Left lobe of liver (tissue), 2 donors: ENCODE measurements at regions not wholly inside any gene's neighbourhood (a gene's known extent, or its start where the extent isn't known, plus 50 kb on each side); places are given as distances from the start of the nearest gene placed in this dataset.
"Not testable (repeated sequence)": the region's sequence is repeated elsewhere in the genome, so short reads cannot be mapped to it uniquely, and the experiment has no call there.

Experiments used
- ATAC-seq: fragments of 200-7000 bp; cut with Tn5 transposase; one replicate; pipeline ENCODE4 v1.9.1; 2020; ENCODE audit warnings: mild to moderate bottlenecking, moderate library complexity
- DNase-seq: peaks from one replicate; pipeline ENCODE4 v3.0.0-alpha.2; 2020; ENCODE audit warnings: low spot score
- donor health status: DM: no; HTN: no; CAD: no; lungs with moderate emphysema.
- donor health status: DM: no; HTN: yes; CAD: no.

DNA sequence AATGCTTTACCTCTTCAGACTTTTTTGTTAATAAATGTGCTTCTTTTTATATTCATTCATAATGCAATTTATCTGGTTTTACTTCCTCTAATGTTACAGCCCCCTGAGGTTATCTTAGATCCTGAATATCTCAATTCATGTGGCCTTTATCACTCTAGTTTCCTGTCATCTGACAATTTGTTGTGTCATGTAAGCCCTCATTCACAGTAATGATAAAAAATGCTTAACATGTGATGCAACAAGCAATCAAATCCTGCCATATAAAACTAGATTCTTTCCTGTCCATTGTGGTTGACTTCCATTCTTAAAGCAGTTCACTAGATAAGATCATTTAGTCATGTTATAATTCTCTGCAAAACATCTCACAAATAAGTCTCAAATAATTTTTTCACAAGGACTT, 991.2 kb upstream of the ACO1 start:
- no peak for DNase-seq
- ATAC-seq: no peak

DNA sequence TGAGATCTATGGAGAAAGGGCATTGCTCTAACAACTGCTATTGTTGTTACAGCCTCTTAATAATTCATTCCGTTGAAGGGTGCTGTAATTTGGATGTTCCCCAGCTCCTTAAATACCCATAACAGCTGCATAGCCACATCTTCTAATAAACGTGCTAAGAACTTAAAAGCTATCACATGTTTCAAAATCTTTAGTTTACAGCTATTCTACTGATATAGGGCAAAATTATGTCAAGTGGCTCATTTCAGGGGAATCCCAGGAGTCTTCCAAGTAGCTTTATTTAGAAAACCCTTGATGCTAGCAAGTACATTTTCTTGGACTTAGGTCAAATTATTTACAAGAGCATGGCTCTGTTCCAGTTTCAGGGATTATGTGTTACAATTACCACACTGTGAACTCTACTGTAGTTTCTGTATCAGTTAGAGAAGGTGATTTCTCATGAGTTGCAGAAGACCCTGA, 990.4 kb upstream of the ACO1 start:
- no peak for ATAC-seq
- DNase-seq: no peak

DNA sequence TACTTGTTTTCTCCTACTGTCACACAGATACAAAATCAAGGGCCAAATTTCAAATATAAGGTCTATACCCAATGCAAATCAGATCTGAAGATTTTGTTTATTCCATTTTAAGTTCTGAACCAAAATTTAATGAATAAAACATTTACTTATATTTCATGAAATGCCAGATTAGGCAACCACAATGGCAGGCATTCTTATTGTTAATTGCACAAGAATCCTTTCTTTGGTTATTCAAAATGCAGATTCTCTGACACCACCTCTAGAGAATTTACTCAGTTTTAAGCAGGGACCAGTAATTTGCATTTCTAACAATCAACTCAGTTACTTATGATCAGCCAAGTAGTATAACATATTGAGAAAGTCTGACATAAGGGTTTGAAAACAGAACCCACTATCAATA, 972.4 kb upstream of the ACO1 start:
- DNase-seq (no peak), ATAC-seq (no peak)

- ATAC-seq: no peak
- DNase-seq: no peak
Observed at GRCh38 chr9:31415164-31415563, 969.3 kb upstream of the ACO1 start.

DNA sequence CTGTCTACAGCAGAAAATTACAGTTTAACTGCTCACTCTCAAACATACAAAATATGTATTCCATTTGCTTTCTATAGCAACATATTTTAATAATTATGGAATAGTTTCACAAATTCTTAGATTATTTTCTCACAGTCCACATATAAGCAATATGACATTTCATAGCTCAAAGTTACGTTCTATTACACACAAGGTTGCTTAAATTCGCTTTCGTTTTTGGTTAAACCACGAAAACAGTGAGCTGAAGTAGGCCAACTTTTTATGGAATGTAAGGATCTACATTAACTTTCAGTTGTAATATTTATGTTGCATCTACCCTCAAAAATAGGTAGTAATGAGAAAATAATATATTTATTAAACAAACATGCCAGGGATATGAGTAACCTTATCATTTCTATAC, 966.0 kb upstream of the ACO1 start:
- ATAC-seq: no peak
- DNase-seq: no peak

- not testable (repeated sequence) for ATAC-seq
Observed at GRCh38 chr9:31443630-31444457, 940.6 kb upstream of the ACO1 start.

GRCh38 chr9:31445357-31445756, 939.1 kb upstream of the ACO1 start:
- DNase-seq: no peak
- ATAC-seq: no peak

More at GRCh38 chr9:31443630-31444457, 940.6 kb upstream of the ACO1 start:
- not testable (repeated sequence) for DNase-seq

DNA sequence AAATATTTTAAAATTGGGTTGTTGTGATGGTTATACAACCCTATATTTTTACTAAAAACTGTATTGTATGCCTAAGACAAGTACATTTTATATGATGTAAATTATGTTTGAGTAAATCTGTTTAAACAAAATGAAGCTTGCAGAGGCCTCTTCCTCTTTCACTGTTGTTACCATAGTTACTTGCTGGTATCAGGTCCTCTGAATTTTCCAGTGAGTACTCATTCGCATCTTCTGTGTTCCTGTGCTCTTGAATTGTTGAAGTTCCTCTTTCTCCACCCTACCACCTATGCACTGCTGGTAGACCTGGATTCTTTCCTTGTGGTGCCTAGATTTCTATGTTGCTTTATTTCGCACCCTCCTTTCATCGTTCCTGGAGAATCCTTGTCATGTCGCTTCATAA, 938.5 kb upstream of the ACO1 start:
- no peak for ATAC-seq
- DNase-seq: no peak

- no peak for ATAC-seq
- DNase-seq: no peak
Observed at GRCh38 chr9:31467075-31467474, 917.4 kb upstream of the ACO1 start.

DNA sequence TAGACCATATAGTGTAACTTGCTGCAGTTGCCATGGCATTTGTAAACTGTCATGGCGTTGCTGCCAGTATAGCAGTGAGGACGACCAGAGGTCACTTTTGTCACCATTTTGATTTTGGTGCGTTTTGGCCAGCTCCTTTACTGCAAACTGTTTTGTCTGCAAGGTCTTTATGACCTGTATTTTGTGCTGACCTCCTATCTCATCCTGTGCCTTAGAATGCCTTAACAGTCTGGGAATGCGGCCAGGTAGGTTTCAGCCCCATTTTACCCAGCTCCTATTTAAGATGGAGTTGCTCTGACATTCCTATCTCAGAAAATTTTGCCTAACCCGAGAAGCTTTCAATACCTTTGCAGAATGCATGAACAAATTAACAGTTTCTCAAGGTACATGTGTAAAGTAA, 914.4 kb upstream of the ACO1 start:
- no peak for DNase-seq

GRCh38 chr9:31471010-31471409, 913.4 kb upstream of the ACO1 start:
- DNase-seq (no peak), ATAC-seq (no peak)

More for the DNA sequence above, 914.4 kb upstream of the ACO1 start:
- no peak for ATAC-seq

- no peak for ATAC-seq
Observed at GRCh38 chr9:31486630-31487029, 897.8 kb upstream of the ACO1 start.

GRCh38 chr9:31490551-31491106, 893.8 kb upstream of the ACO1 start:
- ATAC-seq (no peak), DNase-seq (no peak)

More at GRCh38 chr9:31486630-31487029, 897.8 kb upstream of the ACO1 start:
- DNase-seq: no peak

DNA sequence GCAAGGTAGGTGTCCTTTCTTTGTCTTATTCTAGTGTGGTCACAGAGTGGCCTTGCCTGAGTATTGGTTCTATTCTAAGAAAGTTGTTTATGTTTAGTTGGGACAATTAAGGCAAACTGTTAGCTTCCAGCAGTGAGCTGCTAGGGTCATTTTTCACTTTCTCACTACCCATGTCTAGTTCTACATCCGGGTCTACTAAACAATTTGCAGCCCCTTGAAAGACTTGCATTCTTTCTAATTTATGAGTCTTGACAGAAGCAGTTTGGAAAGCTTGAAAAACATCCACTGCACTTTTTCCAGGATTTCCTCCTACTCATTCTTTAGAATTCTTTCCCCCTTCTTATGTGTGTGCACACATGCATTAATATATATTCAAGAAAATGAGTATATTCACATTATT, 892.2 kb upstream of the ACO1 start:
- no peak for DNase-seq
- no peak for ATAC-seq

DNA sequence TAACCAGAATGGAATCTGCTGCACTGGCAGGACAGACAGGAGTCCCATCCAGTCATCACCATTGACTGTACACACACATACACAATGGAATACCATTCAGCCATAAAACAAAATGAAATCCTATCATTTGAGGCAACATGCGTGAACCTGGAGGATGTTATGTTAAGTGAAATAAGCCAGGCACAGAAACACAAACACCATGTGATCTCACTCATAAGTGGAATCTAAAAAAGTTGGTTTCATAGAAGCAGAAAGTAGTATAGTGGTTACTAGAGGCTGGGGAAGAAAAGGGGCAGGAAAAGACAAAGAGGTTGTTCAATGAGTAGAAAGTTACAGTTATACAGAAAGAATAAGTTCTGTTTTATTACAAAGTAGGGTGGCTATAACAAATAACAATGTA, 884.0 kb upstream of the ACO1 start:
- DNase-seq: no peak
- ATAC-seq: no peak

DNA sequence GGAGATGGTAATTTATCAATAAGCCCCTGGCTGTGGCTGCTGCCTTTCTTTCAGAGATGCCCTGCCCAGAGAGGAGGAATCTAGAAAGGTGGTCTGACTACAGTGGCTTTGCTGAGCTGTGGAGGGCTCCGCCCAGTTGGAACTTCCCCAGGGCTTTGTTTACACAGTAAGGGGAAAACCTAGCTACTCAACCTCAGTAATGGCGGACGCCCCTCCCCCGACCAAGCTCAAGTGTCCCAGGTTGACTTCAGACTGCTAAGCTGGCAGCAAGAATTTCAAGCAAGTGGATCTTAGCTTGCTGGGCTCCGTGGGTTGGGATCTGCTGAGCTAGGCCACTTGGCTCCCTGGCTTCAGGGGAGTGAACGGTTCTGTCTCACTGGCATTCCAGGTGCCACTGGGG, 865.4 kb upstream of the ACO1 start:
- no peak for DNase-seq

GRCh38 chr9:31519424-31519823, 865.0 kb upstream of the ACO1 start:
- ATAC-seq (no peak), DNase-seq (no peak)

More for the DNA sequence above, 865.4 kb upstream of the ACO1 start:
- no peak for ATAC-seq

- DNase-seq (no peak), ATAC-seq (no peak)
Observed at GRCh38 chr9:31519826-31520225, 864.6 kb upstream of the ACO1 start.

GRCh38 chr9:31520301-31521085, 864.0 kb upstream of the ACO1 start:
- DNase-seq: no peak
- ATAC-seq: no peak

GRCh38 chr9:31535651-31536050, 848.8 kb upstream of the ACO1 start:
- ATAC-seq: no peak

GRCh38 chr9:31536471-31536870, 848.0 kb upstream of the ACO1 start:
- DNase-seq (no peak), ATAC-seq (no peak)

More at GRCh38 chr9:31535651-31536050, 848.8 kb upstream of the ACO1 start:
- no peak for DNase-seq
